ENCODE measurements at regions not wholly inside any gene's neighbourhood (a gene's known extent, or its start where the extent isn't known, plus 50 kb on each side); places are given as distances from the start of the nearest gene placed in this dataset.

- H3K4me3 ChIP-seq (ENCODE audit: low read depth, low read length) = no peak overlapping the region
- TF ChIP-seq, protein P1, sequence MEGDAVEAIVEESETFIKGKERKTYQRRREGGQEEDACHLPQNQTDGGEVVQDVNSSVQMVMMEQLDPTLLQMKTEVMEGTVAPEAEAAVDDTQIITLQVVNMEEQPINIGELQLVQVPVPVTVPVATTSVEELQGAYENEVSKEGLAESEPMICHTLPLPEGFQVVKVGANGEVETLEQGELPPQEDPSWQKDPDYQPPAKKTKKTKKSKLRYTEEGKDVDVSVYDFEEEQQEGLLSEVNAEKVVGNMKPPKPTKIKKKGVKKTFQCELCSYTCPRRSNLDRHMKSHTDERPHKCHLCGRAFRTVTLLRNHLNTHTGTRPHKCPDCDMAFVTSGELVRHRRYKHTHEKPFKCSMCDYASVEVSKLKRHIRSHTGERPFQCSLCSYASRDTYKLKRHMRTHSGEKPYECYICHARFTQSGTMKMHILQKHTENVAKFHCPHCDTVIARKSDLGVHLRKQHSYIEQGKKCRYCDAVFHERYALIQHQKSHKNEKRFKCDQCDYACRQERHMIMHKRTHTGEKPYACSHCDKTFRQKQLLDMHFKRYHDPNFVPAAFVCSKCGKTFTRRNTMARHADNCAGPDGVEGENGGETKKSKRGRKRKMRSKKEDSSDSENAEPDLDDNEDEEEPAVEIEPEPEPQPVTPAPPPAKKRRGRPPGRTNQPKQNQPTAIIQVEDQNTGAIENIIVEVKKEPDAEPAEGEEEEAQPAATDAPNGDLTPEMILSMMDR (conservative IDR thresholded peaks at IDR 0.05; ENCODE audit: low read depth, low read length) = no peak
- peak; percentile 34 for DNase-seq (ENCODE audit: low read depth)
Observed at GRCh38 chr6:132136981-132137380, 185.8 kb upstream of the CCN2 start.

DNA sequence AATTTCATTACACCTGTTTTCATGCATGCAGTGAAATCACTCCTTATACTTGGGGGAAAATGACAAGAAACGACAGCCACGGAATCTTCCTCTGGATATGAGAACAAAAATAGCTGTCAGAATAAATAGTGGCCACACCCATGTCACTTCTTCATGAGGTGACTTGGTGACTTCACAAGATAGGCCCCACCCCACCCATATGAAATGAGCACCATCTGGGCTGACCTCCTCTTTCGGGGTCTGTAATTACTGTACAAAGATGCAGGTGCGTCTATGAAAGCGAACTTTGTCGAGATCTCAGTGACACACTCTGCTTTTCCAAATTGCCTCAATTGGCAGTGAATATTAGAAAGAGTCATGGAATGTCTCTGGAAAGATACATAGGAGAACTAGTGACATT is 184.2 kb upstream of the CCN2 start:
- no peak for DNase-seq (ENCODE audit: low read depth)
- H3K4me3 ChIP-seq (ENCODE audit: low read depth, low read length) = no peak overlapping the region
- TF ChIP-seq, protein P1 (conservative IDR thresholded peaks at IDR 0.05; ENCODE audit: low read depth, low read length) = no peak

DNA sequence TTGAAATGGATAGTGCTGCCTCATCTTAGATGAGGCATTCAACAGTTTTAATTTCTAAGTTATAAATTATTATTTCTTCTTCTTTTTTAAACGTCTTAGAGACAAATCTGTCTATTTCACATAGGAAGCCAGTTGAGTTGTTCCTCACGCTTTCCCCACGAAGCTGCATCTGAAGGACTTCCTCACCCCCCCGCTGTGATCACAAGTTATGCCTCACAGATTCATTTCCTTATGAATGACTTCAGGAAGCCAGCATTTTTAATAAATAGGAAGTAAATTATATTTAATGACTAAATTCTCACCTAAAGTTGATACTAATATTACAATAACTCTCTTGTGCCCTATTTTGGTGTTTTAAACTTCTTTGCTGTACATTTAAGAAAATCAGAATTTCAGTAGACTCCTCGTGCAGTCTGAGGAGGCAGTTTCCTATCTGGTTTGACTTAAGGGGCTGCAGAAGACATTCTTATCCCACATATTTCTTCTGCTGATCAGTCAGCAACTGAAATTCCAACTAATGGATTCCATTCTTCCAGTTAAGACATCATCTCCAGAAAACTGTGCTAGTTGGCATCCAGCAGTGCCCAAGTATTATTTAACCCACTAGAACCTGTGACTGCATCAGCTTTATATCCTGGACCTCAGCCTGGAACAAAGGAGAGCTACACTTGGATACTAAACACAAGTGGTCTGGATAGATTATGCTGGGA is 182.7 kb upstream of the CCN2 start:
- DNase-seq (ENCODE audit: low read depth) = peak; percentile 64
- H3K4me3 ChIP-seq (ENCODE audit: low read depth, low read length) = no peak overlapping the region
- TF ChIP-seq, protein P1 (conservative IDR thresholded peaks at IDR 0.05; ENCODE audit: low read depth, low read length) = no peak

DNA sequence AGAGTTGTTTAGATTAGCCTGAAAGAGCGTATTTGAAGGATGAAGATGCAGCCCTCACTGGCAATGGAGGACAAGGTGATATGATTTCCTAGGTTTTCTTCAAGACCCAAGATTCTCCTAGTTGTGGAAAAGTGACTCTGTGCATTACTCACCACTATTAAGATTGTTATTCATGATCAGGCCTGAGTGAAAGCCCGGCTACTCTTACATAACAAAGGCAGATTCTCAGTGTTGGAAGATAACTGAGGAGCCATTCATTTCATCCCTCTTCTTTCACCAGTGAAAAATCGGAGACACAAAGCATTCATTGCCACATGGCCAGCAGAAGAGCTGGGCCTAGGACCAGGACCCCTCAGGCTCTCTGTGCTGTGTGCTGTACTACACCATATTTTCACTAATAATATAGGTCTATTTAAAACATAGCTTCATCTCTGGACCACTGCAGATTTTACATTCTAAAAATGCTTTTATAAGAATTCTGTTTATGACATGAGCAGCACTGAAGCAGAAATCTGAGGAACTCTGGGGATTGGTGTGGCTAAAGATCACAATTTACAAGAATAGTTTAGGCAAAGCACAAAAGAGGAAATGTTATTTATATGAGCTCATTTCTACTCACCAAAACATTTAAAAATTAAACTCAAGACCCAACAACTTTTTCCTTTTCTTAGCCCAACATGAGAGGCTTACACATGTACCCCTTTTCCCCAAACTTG is 181.9 kb upstream of the CCN2 start:
- DNase-seq (ENCODE audit: low read depth) = peak; percentile 65
- TF ChIP-seq, protein P1 (conservative IDR thresholded peaks at IDR 0.05; ENCODE audit: low read depth, low read length) = no peak
- no peak overlapping the region for H3K4me3 ChIP-seq (ENCODE audit: low read depth, low read length)

DNA sequence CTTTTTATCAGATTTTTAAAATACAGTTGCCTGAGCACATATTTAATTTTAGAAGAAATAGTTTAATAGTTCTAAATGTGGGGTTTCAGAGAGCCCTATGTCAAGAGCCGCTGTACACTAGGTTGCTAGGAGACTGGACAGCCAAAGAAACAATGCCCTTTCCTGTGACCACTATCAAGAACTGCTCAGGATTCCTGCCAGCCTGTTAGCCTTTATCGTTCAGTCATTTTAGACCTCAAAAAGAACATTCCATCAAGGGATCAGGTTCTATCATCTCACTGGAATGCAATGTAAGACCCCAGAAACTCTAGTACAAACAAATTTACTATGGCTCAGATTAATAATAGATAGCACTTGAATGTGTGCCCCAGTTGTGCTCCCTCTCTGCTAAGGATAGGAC is 181.2 kb upstream of the CCN2 start:
- TF ChIP-seq, protein P1 (conservative IDR thresholded peaks at IDR 0.05; ENCODE audit: low read depth, low read length) = no peak
- H3K4me3 ChIP-seq (ENCODE audit: low read depth, low read length) = no peak overlapping the region
- peak; percentile 77 for DNase-seq (ENCODE audit: low read depth)

- H3K4me3 ChIP-seq (ENCODE audit: low read depth, low read length) = no peak overlapping the region
- TF ChIP-seq, protein P1 (conservative IDR thresholded peaks at IDR 0.05; ENCODE audit: low read depth, low read length) = no peak
- peak; percentile 98 for DNase-seq (ENCODE audit: low read depth)
Observed at GRCh38 chr6:132131758-132132157, 180.6 kb upstream of the CCN2 start.
